HG03045 (cell line): ENCODE measurements at regions not wholly inside any gene's neighbourhood (a gene's known extent, or its start where the extent isn't known, plus 50 kb on each side); places are given as distances from the start of the nearest gene placed in this dataset.
"Not testable (repeated sequence)": the region's sequence is repeated elsewhere in the genome, so short reads cannot be mapped to it uniquely, and the experiment has no call there.

Experiments used
- ATAC-seq: cut with Tn5 transposase; IDR thresholded peaks from one replicate; pipeline ENCODE4 v1.9.1; 2021; ENCODE audit warnings: mild to moderate bottlenecking, moderate library complexity; ENCODE audit not compliant: unreplicated experiment

DNA sequence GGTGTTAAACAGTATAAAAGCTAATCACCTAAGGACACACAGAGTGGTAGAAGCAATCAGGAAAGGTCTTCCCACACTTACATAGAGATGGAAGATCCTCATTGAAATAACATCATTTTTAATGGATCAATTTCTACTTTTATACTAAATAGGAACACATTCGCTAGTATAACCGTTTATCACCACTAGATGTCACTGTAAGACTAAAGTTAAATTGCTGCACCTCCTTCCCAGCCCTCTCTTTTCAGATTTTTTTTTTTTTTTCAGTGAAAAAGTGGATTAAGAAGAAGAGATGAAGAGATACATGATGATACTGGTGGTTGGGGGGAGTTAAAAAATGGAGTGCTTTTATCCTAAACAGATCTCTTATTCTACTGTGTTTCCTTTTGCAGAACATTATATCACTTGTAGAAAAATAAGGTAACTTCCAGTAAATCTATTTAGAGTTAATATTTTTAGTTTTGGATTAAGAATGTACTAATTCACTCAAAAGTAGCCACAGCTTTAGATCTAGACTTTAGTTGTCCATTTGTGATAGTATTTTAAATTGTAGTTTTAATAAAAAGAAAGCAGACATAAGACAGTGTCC lies 116.9 kb upstream of the ARRDC3 start:
- ATAC-seq = peak; percentile 55

- no peak for ATAC-seq
These were observed 112.6 kb upstream of the ARRDC3 start for GRCh38 chr5:91495699-91496098.

- no peak for ATAC-seq
These were observed 111.4 kb upstream of the ARRDC3 start for GRCh38 chr5:91494447-91494996.

GRCh38 chr5:91493086-91493485 lies 110.0 kb upstream of the ARRDC3 start:
- ATAC-seq = no peak

DNA sequence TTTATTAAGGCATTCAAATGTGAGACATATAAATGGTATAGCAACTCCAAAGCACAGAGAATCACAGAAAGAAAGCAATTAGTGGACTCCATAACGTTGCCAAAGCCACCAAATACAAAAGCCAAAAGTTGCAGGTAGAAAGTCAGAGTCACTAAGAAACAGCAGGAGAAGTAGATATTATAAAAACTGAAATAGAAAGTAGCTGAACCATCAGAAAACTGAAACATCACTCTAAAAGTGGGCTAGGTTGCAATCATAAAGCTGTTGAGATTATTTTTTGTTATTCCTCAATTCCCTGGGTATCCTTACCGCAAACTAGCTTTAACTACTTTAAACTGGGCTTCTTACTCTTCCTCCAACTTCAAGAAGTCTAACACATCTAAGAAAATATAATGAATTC lies 108.1 kb upstream of the ARRDC3 start:
- ATAC-seq = no peak

- ATAC-seq = no peak
These were observed 107.2 kb upstream of the ARRDC3 start for GRCh38 chr5:91490316-91490715.

DNA sequence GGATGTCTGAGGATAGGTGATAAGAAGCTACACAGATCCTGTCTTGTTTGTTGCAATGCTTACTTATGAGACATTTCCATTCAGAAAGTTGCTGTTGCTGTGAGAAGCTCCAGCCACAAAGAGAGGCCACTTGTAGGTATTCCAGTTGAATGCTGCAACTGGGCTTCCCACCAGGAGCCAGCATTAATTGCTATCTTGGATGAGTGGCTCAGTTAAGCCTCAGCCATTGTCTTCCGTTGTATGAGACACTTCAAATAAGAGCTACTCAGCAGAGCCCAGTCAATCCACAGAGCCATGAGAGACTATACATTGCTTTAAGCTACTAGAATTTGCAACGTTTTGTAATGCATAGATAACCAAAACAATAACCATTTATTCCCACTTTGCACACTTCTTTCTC lies 104.3 kb upstream of the ARRDC3 start:
- no peak for ATAC-seq

- ATAC-seq = no peak
These were observed 103.5 kb upstream of the ARRDC3 start for GRCh38 chr5:91486638-91487037.

DNA sequence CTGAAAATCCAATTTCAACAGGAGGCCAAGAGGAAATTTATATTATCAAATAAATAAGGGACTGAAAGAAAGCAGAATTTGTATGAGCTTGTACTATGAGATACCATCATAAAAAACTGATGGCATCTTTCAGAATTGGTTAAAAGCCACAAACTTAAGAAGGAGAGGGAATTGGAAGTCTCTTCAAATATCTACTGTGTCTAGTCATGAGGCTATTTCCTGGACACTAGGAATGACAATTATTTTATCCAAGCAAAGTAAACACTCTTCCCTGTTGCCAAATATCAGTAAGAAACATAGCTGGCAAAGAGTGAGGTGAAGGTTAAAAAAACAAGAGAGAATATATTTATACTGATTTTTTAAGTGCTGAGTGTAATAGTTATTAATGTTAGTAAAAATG lies 101.5 kb upstream of the ARRDC3 start:
- no peak for ATAC-seq

- not testable (repeated sequence) for ATAC-seq
These were observed 96.3 kb upstream of the ARRDC3 start for GRCh38 chr5:91479376-91479775.

DNA sequence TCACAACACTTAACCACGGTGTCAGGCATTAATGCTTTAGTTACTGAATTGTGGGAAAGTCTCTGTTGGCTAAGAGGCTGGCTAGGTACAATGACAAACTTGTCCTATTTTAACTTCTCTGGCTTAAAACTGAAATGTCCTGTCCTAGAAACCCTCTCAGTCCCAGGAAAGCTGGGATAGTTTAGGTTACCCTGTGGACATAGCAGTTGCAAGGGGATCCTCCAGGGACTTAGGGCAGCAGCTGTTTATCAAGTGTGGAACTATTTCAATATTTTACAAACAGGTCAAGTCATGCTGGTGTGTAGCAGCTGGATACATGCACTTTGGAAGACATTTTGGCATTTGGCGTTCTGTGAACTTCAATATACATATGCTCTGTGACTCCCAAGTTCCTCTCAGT lies 95.0 kb upstream of the ARRDC3 start:
- no peak for ATAC-seq

GRCh38 chr5:91477408-91477807 lies 94.3 kb upstream of the ARRDC3 start:
- ATAC-seq = no peak

GRCh38 chr5:91474201-91474600 lies 91.1 kb upstream of the ARRDC3 start:
- ATAC-seq = no peak

DNA sequence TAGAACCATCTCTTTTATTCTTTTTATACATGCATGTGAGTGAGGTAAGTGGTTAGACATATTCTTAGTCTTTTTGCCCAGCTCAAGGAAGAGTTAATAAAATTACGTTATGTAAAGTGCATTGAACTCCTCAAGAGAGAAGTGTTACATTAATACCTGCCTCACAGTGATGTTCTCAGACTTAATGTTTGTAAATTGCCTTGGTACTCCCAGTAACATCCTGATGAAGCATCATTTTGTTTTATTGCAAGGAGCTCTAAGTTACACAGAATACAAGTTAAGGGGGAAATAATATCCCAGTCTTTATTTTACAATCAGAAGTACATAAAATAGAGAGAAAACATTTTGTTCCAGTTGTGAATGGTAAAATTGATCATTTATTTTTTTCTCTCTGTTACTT lies 89.5 kb upstream of the ARRDC3 start:
- no peak for ATAC-seq

DNA sequence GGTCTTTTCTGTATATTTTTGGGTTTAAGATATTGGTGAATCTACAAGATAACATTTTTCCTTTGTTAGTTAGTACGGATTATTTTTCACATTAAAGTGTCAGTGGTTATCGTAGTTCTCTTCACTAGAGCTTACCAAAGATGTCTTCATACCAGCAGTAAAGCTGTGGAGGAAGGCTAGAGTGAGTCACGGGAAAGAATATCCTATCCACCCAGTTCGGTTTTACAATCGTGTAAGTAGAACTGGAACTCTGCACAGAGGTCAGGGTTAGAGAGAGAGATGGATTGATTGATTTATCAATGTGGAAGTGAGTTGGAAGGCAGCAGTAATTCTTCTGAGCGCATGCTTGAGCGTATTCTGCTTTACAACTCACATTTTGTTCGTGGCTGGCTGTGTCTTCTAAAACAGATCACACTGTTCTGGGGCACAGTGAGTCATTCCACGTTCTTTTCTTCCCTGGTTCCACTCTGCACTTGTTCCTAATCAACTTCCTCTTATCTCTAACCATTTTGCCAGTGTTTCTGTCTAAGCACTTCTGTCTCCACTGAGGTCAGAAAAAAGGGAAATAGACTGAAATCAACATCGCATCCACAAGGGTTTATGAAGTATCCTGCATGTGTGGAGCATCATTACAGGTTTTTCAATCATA lies 86.5 kb upstream of the ARRDC3 start:
- ATAC-seq = no peak

DNA sequence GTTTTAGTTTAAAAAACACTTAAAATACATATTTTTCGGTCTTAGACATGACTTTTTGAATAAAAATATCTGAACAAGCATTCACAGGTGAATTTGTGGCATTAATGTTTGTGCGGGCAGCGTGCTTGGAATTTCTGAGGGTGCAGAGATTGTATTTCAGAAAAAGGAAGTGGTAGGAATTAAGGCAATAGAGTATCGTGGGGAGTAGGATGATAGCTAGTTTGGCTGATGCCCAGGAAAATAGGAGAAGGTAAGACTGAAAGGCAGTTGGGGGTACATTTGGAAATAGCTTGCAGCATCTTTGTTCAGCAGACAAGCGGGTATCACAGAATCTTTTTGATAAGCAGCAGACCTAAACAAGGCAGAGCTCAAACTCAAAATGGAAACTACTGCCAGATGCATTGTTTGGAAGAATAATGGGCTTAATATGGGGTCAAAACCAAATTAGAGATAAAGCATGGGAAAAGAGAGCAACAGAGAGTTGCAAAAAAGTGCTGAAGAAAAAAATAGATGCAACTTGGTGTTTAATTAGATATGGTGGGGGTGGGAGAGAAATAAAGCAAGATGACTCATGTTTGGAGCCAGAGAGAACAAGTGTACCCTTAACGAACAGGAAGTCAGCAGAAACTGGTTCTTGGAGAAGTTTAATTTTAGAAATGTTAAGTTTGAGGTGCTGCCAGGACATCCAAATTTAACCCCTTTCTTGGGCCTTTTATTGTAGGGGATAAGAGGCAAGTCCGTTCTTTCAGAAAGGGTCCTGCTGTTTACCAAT lies 85.7 kb upstream of the ARRDC3 start:
- ATAC-seq = no peak

GRCh38 chr5:91464886-91465646 lies 81.9 kb upstream of the ARRDC3 start:
- ATAC-seq = no peak

GRCh38 chr5:91457681-91458058 lies 74.6 kb upstream of the ARRDC3 start:
- no peak for ATAC-seq

DNA sequence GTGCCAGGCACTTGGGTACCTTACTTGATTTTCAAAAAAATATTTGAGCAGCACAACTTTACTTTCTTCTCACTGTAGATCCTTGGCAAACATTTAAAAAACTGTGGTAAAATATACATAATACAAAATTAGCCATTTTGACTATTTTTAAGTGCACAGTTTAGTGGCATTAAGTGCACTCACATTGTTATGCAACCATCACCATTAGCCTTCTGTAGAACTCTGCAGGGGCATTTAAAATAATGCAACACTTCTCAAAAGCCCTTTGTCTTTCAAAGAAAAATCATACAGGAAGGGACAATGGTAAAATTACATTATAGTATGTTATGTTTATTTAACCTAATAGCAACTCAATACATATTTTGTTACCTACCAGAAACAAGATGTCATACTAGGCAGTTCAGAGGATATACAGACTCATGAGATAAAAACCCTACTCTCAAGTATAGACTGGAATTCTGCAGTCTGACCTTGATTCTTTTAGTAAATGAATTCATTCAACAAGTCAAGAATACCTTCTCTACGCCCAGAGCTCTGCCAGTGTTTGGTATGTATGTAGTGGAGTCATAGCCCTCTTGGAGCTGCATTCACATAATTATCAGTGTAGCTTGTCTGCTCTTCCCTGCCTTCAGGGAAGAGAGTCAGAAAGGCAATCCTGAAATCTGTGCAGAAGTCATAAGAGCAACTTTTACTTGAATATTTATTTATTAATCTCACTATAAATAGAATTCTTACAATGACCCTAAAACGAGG lies 74.0 kb upstream of the ARRDC3 start:
- no peak for ATAC-seq

- no peak for ATAC-seq
These were observed 66.0 kb upstream of the ARRDC3 start for GRCh38 chr5:91449083-91449482.

GRCh38 chr5:91448079-91448478 lies 65.0 kb upstream of the ARRDC3 start:
- ATAC-seq = not testable (repeated sequence)
